ENCODE measurements at regions not wholly inside any gene's neighbourhood (a gene's known extent, or its start where the extent isn't known, plus 50 kb on each side); places are given as distances from the start of the nearest gene placed in this dataset.
"Not testable (repeated sequence)": the region's sequence is repeated elsewhere in the genome, so short reads cannot be mapped to it uniquely, and the experiment has no call there.

DNA sequence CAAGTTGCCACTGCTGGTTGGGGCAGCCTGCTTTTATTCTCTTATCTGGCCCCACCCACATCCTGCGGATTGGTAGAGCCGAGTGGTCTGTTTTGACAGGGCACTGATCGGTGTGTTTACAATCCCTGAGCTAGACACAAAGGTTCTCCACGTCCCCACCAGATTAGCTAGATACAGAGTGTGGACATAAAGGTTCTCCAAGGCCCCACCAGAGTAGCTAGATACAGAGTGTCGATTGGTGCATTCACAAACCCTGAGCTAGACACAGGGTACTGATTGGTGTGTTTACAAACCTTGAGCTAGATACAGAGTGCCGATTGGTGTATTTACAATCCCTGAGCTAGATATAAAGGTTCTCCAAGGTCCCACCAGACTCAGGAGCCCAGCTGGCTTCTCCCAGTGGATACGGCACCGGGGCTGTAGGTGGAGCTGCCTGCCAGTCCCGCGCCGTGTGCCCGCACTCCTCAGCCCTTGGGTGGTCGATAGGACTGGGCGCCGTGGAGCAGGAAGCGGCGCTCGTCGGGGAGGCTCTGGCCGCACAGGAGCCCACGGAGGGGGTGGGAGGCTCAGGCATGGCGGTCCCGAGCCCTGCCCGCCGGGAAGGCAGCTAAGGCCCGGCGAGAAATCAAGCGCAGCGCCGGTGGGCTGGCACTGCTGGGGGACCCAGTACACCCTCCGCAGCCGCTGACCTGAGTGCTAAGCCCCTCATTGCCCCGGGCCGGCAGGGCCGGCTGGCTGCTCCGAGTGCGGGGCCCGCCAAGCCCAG, 157.8 kb upstream of the PPP1R3A start:
- not testable (repeated sequence) for DNase-seq

DNA sequence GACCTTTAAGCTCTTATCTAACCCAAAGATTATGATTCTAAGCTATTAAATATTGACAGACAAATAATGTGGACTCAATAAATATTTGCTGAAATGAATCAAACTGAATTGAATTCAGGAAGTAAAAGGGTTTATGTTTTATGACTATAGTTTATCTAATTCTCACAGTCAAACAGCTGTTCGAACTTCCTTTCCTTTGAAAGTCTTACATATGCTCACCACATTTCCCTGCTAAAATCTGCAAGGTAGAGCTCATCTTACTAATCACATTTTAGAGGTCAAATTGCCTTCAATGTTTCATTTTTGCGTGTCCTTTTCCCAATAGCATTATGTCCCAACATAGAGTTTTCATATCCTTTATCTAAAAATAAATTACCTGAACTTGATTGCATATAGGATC, 154.9 kb upstream of the PPP1R3A start:
- DNase-seq = no peak

DNA sequence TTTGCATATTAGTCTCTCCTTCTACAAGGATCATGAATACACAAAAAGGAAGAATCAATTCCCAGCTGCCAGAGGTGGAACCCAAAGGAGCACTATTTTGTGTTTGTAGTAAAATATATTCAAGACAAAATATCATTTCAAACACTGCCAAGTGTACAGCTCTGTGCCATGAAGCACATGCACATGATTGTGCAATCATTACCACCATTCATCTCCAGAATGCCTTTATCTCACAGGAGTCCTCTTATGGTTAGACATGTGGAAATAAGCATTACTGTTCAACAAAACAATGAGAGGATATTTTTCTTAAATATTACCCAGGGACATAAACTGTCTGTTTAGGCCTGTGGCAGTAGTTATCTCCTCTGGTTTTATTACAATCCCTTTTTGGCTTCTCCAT, 151.4 kb upstream of the PPP1R3A start:
- DNase-seq = no peak

DNA sequence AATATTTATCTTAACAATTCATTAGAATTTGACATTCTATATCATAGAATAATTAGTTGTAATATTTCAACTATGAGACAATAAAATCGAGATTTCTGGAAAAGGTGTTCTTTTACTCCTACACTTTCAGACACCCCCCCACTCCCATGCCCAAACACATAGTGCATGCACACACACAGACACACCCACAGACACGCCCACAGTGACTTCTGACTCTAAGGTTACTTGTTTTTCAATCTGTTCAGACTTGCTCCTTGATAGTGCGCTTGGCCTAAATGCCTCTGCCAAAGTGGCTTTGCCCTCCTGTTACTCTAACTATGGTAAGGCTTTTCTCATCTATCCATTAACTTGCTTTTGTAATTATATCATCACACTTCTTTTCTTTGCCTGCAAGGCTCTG, 144.0 kb upstream of the PPP1R3A start:
- no peak for DNase-seq

DNA sequence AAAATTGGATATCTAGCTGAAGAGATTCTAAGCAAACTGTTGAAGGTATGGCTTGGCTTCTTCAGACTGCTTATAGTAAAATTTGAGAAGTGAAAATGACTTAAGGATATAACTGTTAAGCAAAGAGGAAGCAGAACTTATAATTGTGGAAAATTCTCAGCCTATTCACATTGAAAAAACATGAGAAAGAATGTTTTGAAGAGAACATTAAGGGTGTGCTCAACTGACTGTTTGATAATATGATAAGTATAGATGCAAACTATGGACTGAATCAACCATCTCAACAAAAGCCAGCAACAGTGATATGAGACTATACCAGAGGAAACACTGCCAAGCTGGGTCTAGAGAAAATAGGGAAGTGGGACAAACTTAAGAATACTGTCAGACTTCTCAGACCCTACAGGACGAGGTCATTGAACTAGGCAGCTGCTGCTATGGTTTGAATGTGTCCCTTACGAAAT, 133.1 kb upstream of the PPP1R3A start:
- no peak for DNase-seq

DNA sequence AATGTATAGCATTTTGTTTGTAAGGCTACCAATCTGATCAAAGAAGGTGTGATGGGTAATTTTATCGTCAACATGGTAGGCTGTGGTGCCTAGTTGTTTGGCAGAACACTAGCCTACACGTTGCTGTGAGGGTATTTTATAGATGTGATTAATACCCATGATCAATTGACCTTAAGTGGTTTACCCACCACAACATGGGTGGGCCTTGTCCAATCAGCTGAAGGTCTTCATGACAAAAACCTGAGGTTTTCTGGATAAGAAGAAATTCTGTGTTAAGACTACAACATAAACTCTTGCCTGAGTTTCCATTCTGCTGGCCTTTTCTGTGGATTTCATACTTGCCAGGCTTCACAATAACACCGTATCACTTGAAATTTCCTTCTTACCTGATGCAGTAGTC, 131.8 kb upstream of the PPP1R3A start:
- no peak for DNase-seq

DNA sequence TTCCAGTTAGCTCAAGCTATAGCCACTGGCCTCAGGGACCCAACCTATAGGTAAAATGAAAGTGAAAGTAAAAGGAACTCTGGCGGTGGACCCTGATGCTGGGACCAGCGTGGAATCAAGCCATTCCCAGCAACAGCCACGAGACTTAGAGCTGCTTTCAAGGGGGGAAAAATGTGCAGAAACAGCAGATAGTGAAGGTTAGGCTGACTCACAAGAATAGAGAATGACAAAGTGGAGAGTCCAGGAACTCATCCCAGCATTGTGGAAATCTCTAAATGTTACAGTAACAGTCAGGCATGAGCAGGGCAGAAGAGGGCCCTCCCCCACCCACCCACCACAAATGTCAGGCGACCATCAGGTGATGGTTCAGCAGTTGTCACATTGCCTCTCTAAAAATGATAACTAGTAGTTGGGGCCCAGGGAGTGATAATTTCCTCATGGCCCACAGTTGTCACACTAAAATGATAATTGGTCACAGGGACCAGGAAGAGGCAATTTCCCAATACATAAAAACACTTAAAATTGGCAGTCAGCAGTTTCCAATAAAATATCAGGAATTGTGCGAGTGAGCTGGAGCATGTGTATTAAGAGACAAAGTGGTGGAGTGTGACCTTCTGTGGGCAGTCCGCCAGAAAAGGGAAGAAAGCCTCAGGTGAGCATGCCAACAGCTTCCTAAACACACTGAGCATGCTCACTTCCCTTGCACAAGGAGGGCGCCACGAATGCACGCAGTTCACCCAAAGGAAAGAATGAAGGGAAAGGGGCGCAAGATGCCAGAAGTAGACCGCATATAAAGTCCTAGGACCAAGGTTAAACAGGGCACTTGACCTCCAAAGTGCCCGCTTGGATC, 129.8 kb upstream of the PPP1R3A start:
- no peak for DNase-seq

DNA sequence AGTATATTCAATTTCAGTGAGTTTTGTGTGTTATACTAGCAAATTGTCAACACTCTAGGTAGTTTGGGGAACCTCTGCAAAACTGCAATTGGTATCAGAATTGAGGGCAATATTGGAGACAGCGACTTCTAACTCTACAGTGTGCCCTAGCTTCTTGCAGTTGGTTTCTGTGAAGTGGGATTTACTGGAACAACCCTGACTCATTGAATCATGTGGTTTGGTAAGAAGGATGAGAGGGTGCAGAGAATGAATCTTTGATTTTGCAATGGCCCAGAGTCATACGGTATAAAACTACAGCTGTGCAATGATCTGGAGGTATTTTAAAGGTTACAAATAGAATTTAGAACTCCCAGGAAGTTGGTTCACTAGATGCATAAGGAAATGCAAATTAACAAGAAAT, 129.1 kb upstream of the PPP1R3A start:
- no peak for DNase-seq

DNA sequence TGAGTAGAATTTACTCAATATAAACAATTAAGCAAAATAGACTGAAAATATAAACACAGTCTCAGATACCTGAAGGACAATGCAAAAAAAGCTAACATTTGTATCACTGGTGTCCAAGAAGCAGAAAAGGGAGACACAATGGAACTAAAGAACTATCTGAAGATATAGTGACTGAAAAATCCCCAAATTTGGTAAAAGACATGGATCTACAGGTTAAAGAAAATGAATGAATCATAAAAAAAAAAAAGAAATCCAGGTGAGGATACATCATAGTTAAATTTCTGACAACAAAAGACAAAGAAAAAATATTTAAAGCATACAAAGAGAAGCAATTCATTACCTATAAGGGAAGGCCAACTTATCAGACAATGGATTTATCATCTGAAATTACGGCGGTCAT, 114.7 kb upstream of the PPP1R3A start:
- DNase-seq = no peak

DNA sequence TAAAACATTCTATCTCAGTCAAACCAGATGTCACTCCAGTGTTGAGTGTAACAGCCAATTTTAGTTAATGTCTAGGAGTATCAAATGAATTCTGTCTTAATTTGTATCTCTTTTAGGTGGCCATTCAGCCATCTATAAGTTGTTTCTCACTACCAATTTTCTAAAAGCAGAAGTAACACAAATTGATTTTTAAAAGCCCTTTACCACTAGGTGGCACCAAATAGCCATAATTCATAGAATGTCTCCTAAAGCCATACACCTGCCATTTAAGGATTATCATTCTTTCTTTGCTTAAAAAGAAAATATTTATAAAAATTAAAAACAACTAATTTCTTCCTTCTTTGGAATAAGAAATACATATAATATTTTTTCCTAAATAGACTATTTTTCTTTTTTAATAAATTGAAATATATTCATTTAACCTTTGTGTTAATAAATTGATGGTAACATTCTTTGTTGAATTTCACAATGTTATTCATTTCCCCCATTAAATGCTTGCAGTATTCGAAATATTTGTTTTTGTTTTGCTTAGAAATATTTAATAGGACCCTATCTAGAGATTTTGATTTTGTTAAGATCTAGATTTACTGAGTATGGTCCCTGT, 107.8 kb upstream of the PPP1R3A start:
- peak; percentile 78 for DNase-seq

DNA sequence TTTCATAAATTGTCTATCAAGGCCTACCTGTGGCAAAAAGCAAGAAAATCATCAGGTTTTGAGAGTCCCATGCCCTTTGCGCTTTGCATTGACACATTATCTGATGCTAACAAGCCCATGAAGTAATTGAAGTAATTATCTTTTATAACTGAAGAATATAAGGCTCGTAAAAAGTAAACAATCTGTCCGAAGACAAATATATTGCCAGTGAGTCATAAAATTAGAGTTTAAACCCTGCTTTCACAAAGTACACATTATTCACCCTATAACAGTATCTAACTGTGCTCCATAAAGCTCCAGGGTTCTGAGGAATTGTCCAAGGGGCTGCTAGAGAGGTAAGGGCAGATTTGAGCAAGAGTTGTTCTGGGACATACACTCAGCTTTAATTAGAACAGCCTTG, 102.3 kb upstream of the PPP1R3A start:
- no peak for DNase-seq

DNA sequence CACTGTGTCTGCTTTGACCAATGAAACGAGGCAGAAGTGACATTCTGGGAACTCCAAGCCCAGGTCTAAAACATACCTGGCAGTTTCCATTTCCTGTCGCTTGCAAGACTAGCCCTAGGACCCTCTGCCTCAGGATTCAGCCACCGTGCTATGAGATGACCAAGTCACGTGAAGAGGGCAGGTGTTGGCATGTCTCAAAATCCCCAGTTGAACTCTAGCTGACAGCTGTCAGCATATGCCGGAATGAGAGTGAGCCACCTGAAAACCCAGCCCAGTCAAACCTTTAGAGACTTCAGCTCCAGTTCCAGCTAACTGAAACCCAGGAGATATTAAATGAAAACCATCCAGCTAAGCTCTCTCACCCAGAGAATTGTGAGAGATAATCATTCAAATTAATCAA, 89.9 kb upstream of the PPP1R3A start:
- no peak for DNase-seq

DNA sequence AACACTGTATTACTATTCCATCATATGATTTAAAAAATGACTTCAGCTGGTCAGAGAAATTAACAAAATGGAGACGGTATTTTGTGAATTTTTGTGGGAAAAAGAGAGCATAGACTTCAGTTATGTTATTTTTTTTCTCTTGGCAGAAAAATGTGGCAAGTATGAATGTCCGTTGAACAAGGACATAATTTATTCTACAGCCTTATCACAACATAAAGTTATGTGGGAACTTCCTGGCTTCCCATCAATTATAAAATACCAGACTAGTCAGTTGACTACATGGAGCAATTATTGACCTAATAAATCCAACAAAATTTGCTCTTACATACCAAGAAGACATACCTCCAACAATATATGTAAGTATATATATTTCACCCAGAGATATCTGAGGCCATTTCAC, 88.6 kb upstream of the PPP1R3A start:
- DNase-seq = no peak

DNA sequence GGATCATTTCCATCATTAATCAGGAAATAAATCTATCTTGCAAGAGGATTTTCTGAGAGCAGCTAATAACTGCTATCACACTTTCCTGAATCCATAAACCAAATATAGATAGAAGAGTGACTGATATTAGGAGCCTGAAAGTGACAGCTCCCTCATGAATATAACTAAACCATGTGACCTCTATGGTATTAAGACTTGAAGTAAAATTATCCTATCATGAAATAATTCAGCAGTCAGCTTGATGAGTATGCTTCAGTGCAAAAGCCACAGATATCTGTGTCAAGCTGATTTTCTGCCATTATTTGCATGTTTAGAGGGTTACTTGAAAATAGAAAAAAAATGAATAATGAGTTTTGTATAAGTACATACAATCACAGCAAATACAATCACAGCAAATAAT, 80.1 kb upstream of the PPP1R3A start:
- no peak for DNase-seq

DNA sequence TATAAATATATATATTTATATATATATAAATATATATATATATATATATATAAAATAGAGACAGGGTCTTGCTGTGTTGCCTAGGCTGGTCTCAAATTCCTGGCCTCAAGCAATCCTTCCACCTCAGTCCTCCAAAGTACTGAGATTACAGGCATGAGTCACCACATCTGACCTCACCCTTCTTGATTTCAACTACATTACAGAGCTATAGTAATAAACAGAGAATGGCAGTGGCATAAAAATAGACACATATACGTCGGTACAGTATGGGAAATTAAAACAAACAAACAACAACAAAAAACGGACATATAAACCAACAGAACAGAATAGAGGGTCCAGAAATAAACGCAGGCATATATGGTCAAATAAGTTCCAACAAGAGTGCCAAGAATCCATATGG, 77.6 kb upstream of the PPP1R3A start:
- no peak for DNase-seq

DNA sequence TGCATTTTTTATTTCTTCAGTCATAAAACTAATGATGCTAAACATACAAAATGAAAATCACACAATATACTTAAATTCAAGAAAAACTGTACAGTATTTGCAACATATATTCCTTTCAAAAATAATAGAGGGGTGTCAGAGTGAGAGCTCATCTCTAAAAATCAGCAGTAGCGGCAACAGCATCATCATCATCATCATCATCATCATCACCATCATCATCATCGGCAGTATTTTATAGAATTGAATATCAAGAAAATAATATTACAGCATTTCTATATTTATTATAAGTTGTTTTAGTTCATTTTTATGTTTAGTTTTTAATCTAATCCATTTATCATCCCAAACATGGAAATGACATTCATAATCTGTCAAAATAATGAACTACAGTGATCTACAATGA, 67.4 kb upstream of the PPP1R3A start:
- no peak for DNase-seq

DNA sequence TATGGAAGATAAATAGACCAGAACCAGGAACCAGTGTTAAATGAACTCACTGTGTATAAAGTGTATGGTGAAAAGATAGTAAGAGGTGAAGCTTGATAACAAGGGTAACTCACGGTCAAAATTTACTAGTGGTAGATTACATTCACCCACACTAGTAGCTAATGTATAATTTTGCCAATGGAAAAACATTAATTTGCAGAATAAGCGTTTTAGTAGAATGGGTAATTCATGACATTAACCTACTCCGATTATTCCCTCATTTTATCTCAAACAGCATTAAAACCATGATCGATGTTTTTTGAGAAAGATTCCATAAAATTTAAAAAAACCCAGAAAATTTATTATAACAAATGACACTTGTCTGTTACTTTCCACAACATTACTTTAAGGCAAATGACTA, 57.7 kb upstream of the PPP1R3A start:
- DNase-seq = no peak

DNA sequence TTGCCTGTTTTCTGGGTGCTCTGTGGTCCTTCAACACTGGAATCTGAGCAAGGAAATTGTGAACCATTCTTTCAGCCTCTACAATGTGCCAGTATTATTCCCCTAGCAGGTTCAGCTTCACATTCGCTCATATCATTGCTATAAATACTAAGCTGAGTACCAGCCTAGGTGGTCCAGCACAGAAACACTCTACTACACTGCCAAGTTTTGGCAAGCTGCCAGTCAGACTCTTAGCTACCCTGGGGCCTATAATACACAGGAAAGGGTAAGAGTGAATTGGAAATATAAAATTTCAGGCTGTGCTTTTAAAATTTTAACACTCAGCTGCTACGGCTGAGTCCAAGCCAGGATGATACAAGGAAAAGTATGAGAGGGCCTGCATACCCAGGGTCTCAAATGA, 49.9 kb upstream of the PPP1R3A start:
- no peak for DNase-seq

Measured in hematopoietic multipotent progenitor cell treated with erythropoietin and hydrocortisone succinate and interleukin-3 and kit ligand, for 8 days (in vitro differentiated cells).